KMS-11 (cell line): ENCODE measurements at regions not wholly inside any gene's neighbourhood (a gene's known extent, or its start where the extent isn't known, plus 50 kb on each side); places are given as distances from the start of the nearest gene placed in this dataset.

ENCODE experiments used
- H2AFZ ChIP-seq: fragments of 200-600 bp; sonication (generic); 2 replicates; pipeline ENCODE4 v1.6.1; 2016; ENCODE audit warnings: antibody characterized with exemption, mixed run types, low read depth
- H3K27ac ChIP-seq: fragments of 200-600 bp; sonication (generic); 2 replicates; pipeline ENCODE4 v1.6.1; 2016; ENCODE audit warnings: mild to moderate bottlenecking, mixed run types
- H3K27me3 ChIP-seq: fragments of 200-600 bp; sonication (generic); 2 replicates; pipeline ENCODE4 v1.6.1; 2017; ENCODE audit warnings: mild to moderate bottlenecking, low read depth, mixed run types, moderate library complexity; ENCODE audit not compliant: insufficient read depth
- H3K36me3 ChIP-seq: fragments of 200-600 bp; sonication (generic); 2 replicates; pipeline ENCODE4 v1.6.1; 2017; ENCODE audit warnings: mild to moderate bottlenecking, mixed run types; ENCODE audit not compliant: insufficient read depth
- H3K4me1 ChIP-seq: fragments of 200-600 bp; sonication (generic); 2 replicates; pipeline ENCODE4 v1.6.1; 2016; ENCODE audit warnings: mild to moderate bottlenecking, low read depth, mixed run types; ENCODE audit not compliant: poor library complexity, severe bottlenecking
- H3K4me2 ChIP-seq: fragments of 200-600 bp; sonication (generic); 2 replicates; pipeline ENCODE4 v1.7.0; 2016; ENCODE audit warnings: mild to moderate bottlenecking, mixed run types
- H3K4me3 ChIP-seq: fragments of 200-600 bp; sonication (generic); IDR thresholded peaks from 2 replicates; pipeline ENCODE4 v1.6.1; 2017; ENCODE audit warnings: low read depth, low read length, mixed read lengths; ENCODE audit not compliant: insufficient read depth
- H3K79me2 ChIP-seq: fragments of 200-600 bp; sonication (generic); 2 replicates; pipeline ENCODE4 v1.6.1; 2016; ENCODE audit warnings: low read depth, mixed run types; ENCODE audit not compliant: insufficient read depth
- H3K9ac ChIP-seq: fragments of 200-600 bp; sonication (generic); 2 replicates; pipeline ENCODE4 v1.6.1; 2016; ENCODE audit warnings: mild to moderate bottlenecking, mixed run types
- H4K20me1 ChIP-seq: fragments of 200-600 bp; sonication (generic); 2 replicates; pipeline ENCODE4 v1.6.1; 2016; ENCODE audit warnings: mild to moderate bottlenecking, mixed run types; ENCODE audit not compliant: insufficient read depth
- CTCF ChIP-seq: fragments of 200-600 bp; sonication (generic); conservative IDR thresholded peaks from 2 replicates; pipeline ENCODE4 v1.6.1; 2017; ENCODE audit warnings: low read depth, mild to moderate bottlenecking, antibody characterized with exemption, low read length, moderate library complexity, mixed read lengths

- H3K9ac ChIP-seq = no peak overlapping the region
- no peaks in the 10 kb centered on the region for H3K36me3 ChIP-seq
- H2AFZ ChIP-seq = no peak overlapping the region
- no peak overlapping the region for H3K27ac ChIP-seq
- H3K4me1 ChIP-seq = peaks cover 4% of the 10 kb centered on the region
- H4K20me1 ChIP-seq = no peaks in the 10 kb centered on the region
- no peaks in the 10 kb centered on the region for H3K79me2 ChIP-seq
- no peaks in the 10 kb centered on the region for H3K27me3 ChIP-seq
- TF ChIP-seq CTCF = no peak
- H3K4me3 ChIP-seq = no peak overlapping the region
- no peak overlapping the region for H3K4me2 ChIP-seq
These were observed 840.4 kb upstream of the WWC1 start for GRCh38 chr5:167451076-167451475.

- Histone ChIP-seq H3K27me3 (no peaks in the 10 kb centered on the region), H3K4me1 (peaks cover 15% of the 10 kb centered on the region), H3K79me2 (no peaks in the 10 kb centered on the region), H3K4me3 (no peak overlapping the region), H4K20me1 (no peaks in the 10 kb centered on the region), H3K4me2 (no peak overlapping the region), H2AFZ (no peak overlapping the region), H3K36me3 (no peaks in the 10 kb centered on the region), H3K9ac (no peak overlapping the region), H3K27ac (no peak overlapping the region)
- no peak for TF ChIP-seq CTCF
These were observed 839.3 kb upstream of the WWC1 start for GRCh38 chr5:167452136-167452535.

GRCh38 chr5:167453246-167454030, 838.0 kb upstream of the WWC1 start:
- Histone ChIP-seq H4K20me1 (no peaks in the 10 kb centered on the region), H3K9ac (no peak overlapping the region), H2AFZ (no peak overlapping the region), H3K4me2 (no peak overlapping the region), H3K79me2 (no peaks in the 10 kb centered on the region), H3K27me3 (no peaks in the 10 kb centered on the region), H3K27ac (no peak overlapping the region), H3K36me3 (no peaks in the 10 kb centered on the region), H3K4me1 (peaks cover 20% of the 10 kb centered on the region), H3K4me3 (no peak overlapping the region)
- TF ChIP-seq CTCF = no peak

GRCh38 chr5:167458412-167458811, 833.0 kb upstream of the WWC1 start:
- no peak for TF ChIP-seq CTCF
- H3K9ac ChIP-seq = no peak overlapping the region
- H3K4me2 ChIP-seq = no peak overlapping the region
- no peaks in the 10 kb centered on the region for H3K27me3 ChIP-seq
- H3K4me1 ChIP-seq = peaks cover 54% of the 10 kb centered on the region
- H3K79me2 ChIP-seq = no peaks in the 10 kb centered on the region
- H2AFZ ChIP-seq = no peak overlapping the region
- no peaks in the 10 kb centered on the region for H4K20me1 ChIP-seq
- H3K4me3 ChIP-seq = no peak overlapping the region
- H3K27ac ChIP-seq = no peak overlapping the region
- no peaks in the 10 kb centered on the region for H3K36me3 ChIP-seq
